ENCODE measurements at regions not wholly inside any gene's neighbourhood (a gene's known extent, or its start where the extent isn't known, plus 50 kb on each side); places are given as distances from the start of the nearest gene placed in this dataset.

- DNase-seq, result no peak
Measured at GRCh38 chr1:30037251-30038118, 685.9 kb downstream of the MATN1 start.

GRCh38 chr1:30036666-30037065 lies 686.7 kb downstream of the MATN1 start:
- no peak for DNase-seq

- no peak for DNase-seq
Measured at GRCh38 chr1:30036229-30036547, 687.2 kb downstream of the MATN1 start.

GRCh38 chr1:30035522-30036228 lies 687.7 kb downstream of the MATN1 start:
- DNase-seq, result no peak

GRCh38 chr1:30034627-30035521 lies 688.5 kb downstream of the MATN1 start:
- DNase-seq, result no peak

- no peak for DNase-seq
Measured at GRCh38 chr1:30034105-30034626, 689.2 kb downstream of the MATN1 start.

GRCh38 chr1:30033256-30034104 lies 689.9 kb downstream of the MATN1 start:
- DNase-seq, result no peak

- DNase-seq, result no peak
Measured at GRCh38 chr1:30032302-30032701, 691.1 kb downstream of the MATN1 start.

- DNase-seq, result no peak
Measured at GRCh38 chr1:30029677-30030076, 693.7 kb downstream of the MATN1 start.

- DNase-seq, result no peak
Measured at GRCh38 chr1:30028939-30029338, 694.4 kb downstream of the MATN1 start.

GRCh38 chr1:30028283-30028682 lies 695.1 kb downstream of the MATN1 start:
- no peak for DNase-seq

GRCh38 chr1:30027247-30027646 lies 696.1 kb downstream of the MATN1 start:
- no peak for DNase-seq

- DNase-seq, result no peak
Measured at GRCh38 chr1:30024411-30025195, 698.8 kb downstream of the MATN1 start.

- DNase-seq, result no peak
Measured at GRCh38 chr1:30023339-30024022, 699.9 kb downstream of the MATN1 start.

- DNase-seq, result no peak
Measured at GRCh38 chr1:30014031-30014430, 709.4 kb downstream of the MATN1 start.

- DNase-seq, result no peak
Measured at GRCh38 chr1:30012455-30013440, 710.6 kb downstream of the MATN1 start.

GRCh38 chr1:30011970-30012369 lies 711.4 kb downstream of the MATN1 start:
- DNase-seq, result no peak

GRCh38 chr1:30010506-30011106 lies 712.8 kb downstream of the MATN1 start:
- DNase-seq, result no peak

GRCh38 chr1:30009720-30010119 lies 713.7 kb downstream of the MATN1 start:
- no peak for DNase-seq

All from NCI-H446 treated with DMSO at 0.1 percent for 48 hours (cell line).